ENCODE measurements at regions not wholly inside any gene's neighbourhood (a gene's known extent, or its start where the extent isn't known, plus 50 kb on each side); places are given as distances from the start of the nearest gene placed in this dataset.

GRCh38 chr1:90650401-90650800, 66.7 kb downstream of the BARHL2 start:
- TF ChIP-seq CTCF (IDR thresholded peaks at IDR 0.05; ENCODE audit: extremely low read depth in 1 of 2, insufficient read depth in 1 of 2, low read depth in 1 of 2, low read length in 2 of 2), result no peak
- TF ChIP-seq EZH2 (IDR thresholded peaks at IDR 0.05; ENCODE audit: borderline replicate concordance, low read depth, low read length, severe bottlenecking), result no peak
- TF ChIP-seq POLR2A (IDR thresholded peaks at IDR 0.05; ENCODE audit: low read depth, low read length), result no peak
- TF ChIP-seq JUN (IDR thresholded peaks at IDR 0.05; ENCODE audit: borderline replicate concordance, insufficient read depth, insufficient read length, low read depth), result no peak
- TF ChIP-seq POLR2AphosphoS5 (IDR thresholded peaks at IDR 0.05; ENCODE audit: insufficient read depth, low read depth, low read length), result no peak
- no peak for TF ChIP-seq FOS (IDR thresholded peaks at IDR 0.05; ENCODE audit: borderline replicate concordance, insufficient read depth, low read length)
- TF ChIP-seq MAX (IDR thresholded peaks at IDR 0.05; ENCODE audit: insufficient read depth, insufficient read length), result no peak
- no peak for TF ChIP-seq MYC (IDR thresholded peaks at IDR 0.05; ENCODE audit: low read depth, low read length)
- TF ChIP-seq GATA2 (IDR thresholded peaks at IDR 0.05; ENCODE audit: insufficient read depth, insufficient read length, low read depth, low read length), result no peak

All from endothelial cell of umbilical vein (primary cell).